Thyroid gland (tissue), 4 donors: ENCODE measurements at regions not wholly inside any gene's neighbourhood (a gene's known extent, or its start where the extent isn't known, plus 50 kb on each side); places are given as distances from the start of the nearest gene placed in this dataset.

Experiments used
- DNase-seq, 2 donors: peaks; one replicate each; pipeline ENCODE4 v3.0.0-alpha.2; 2019
- H3K27ac ChIP-seq, 3 donors: fragments of 200-600 bp; sonication (generic); 1 replicate in 2 of 3; 2 replicates in 1 of 3; pipeline ENCODE4 v1.5.1; 2016 to 2019; ENCODE audit warnings: mild to moderate bottlenecking in 1 of 3, moderate library complexity in 1 of 3
- H3K27me3 ChIP-seq: fragments of 200-600 bp; sonication (generic); one replicate; pipeline ENCODE4 v1.5.1; 2019
- H3K36me3 ChIP-seq, 2 donors: fragments of 200-600 bp; sonication (generic); one replicate each; pipeline ENCODE4 v1.5.1; 2016 to 2019
- H3K4me1 ChIP-seq, 2 donors: fragments of 200-600 bp; sonication (generic); one replicate each; pipeline ENCODE4 v1.5.1; 2017 to 2019
- H3K4me3 ChIP-seq, 3 donors: fragments of 200-600 bp; sonication (generic); replicated peaks in 1 of 3; 1 replicate in 2 of 3; 2 replicates in 1 of 3; pipeline ENCODE4 v1.5.1; 2016; ENCODE audit warnings: mild to moderate bottlenecking in 1 of 3
- H3K9me3 ChIP-seq: fragments of 200-600 bp; sonication (generic); one replicate; pipeline ENCODE4 v1.5.1; 2017
- CTCF ChIP-seq, 6 experiments: fragments of 200-600 bp in 3 of 6; fragments of 450-650 bp in 3 of 6; sonication (generic) in 3 of 6; IDR thresholded peaks; one replicate each; pipeline ENCODE4 v1.5.1; 2016 to 2019; ENCODE audit warnings: antibody characterized with exemption in 6 of 6, mild to moderate bottlenecking in 2 of 6, inconsistent platforms in 1 of 6, moderate library complexity in 1 of 6
- POLR2A ChIP-seq, 2 donors: fragments of 450-650 bp; IDR thresholded peaks; one replicate each; pipeline ENCODE4 v1.6.1; 2017; ENCODE audit warnings: antibody characterized with exemption in 2 of 2, mild to moderate bottlenecking in 2 of 2, moderate library complexity in 1 of 2
- WGBS, 2 donors: methylation state at CpG; one replicate each; pipeline ENCODE4 v1.1.5; 2017; 5-methylcytosine and 5-hydroxymethylcytosine counted together
- intact Hi-C: fragments of 100-400 bp; cut with DNase I; formaldehyde crosslinking; loops from one replicate; pipeline ENCODE4 v1.15.1; 2023

DNA sequence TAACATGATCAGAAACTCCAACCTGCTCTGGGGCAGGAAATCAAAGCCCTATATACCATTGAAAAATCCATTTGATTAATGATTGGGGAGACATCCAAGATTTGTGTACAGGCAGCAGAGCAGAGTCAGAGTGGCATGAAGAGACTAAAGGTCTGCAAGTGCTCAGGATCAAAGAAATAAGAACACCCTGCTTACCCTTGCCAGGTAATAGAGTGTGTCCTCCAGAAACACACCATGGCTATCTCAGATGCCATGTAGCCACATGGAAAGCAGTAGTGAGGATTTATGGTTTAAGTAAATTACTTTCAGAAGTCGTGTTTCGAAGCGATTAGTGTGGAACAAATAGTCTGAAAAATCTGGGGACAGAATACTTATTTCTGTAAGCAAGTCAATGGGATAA lies 592.9 kb downstream of the SUCLG1 start:
- Histone ChIP-seq H3K9me3 (no peaks in the 10 kb centered on the region), H3K27me3 (no peaks in the 10 kb centered on the region), H3K4me1 (no peaks in the 10 kb centered on the region), H3K4me3 (no peak overlapping the region), H3K27ac (no peak overlapping the region), H3K36me3 (no peaks in the 10 kb centered on the region)
- intact Hi-C loops = no loop called here
- 90 to 99% methylated on average over 3 of the region's 3 CpGs for WGBS, 2 donors
- no peak for DNase-seq
- TF ChIP-seq CTCF (IDR thresholded peaks at IDR 0.05) (no peak), POLR2A (IDR thresholded peaks at IDR 0.05) (no peak)

GRCh38 chr2:83862600-83862999 lies 596.5 kb downstream of the SUCLG1 start:
- H3K4me3 ChIP-seq = no peak overlapping the region
- no peak overlapping the region for H3K27ac ChIP-seq
- DNase-seq = no peak
- no peak for TF ChIP-seq POLR2A (IDR thresholded peaks at IDR 0.05)
- TF ChIP-seq CTCF (IDR thresholded peaks at IDR 0.05) = no peak
- 93 to 98% methylated on average over 2 of the region's 2 CpGs for WGBS, 2 donors
- intact Hi-C loops = no loop called here
- H3K27me3 ChIP-seq = no peaks in the 10 kb centered on the region
- H3K4me1 ChIP-seq = no peaks in the 10 kb centered on the region
- H3K36me3 ChIP-seq = no peaks in the 10 kb centered on the region
- no peaks in the 10 kb centered on the region for H3K9me3 ChIP-seq

- Histone ChIP-seq H3K9me3 (no peaks in the 10 kb centered on the region), H3K27ac (no peak overlapping the region), H3K36me3 (no peaks in the 10 kb centered on the region), H3K4me3 (no peak overlapping the region), H3K4me1 (no peaks in the 10 kb centered on the region), H3K27me3 (no peaks in the 10 kb centered on the region)
- intact Hi-C loops = no loop called here
- DNase-seq = no peak
- 76 to 78% methylated on average over 7 of the region's 7 CpGs for WGBS, 2 donors
- TF ChIP-seq POLR2A (IDR thresholded peaks at IDR 0.05) = no peak
- TF ChIP-seq CTCF (IDR thresholded peaks at IDR 0.05) = no peak
Observed at GRCh38 chr2:83860320-83860719, 598.8 kb downstream of the SUCLG1 start.

DNA sequence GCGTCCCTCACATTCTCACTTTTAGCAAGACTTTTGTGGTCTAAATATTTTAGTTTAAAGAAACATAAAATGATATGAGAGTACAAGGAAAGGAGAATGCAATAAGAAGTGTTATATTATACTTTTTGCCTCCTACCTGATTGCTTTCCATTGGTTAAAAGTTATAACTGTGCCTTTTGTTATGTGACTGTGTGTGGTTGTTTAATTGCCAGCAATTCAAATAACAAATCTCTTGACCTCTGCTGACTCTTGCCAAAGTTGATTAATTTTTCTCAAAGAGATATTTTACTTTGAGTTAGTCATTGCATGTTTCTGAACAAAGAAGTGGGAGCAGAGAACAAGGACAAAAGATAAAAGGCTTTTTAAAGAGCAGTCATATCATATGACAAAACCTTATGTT lies 599.5 kb downstream of the SUCLG1 start:
- WGBS, 2 donors = 94 to 98% methylated on average over 1 of the region's 1 CpG
- H3K27me3 ChIP-seq = no peaks in the 10 kb centered on the region
- no peaks in the 10 kb centered on the region for H3K9me3 ChIP-seq
- TF ChIP-seq POLR2A (IDR thresholded peaks at IDR 0.05) (no peak), CTCF (IDR thresholded peaks at IDR 0.05) (no peak)
- H3K4me3 ChIP-seq = no peak overlapping the region
- no peak for DNase-seq
- intact Hi-C loops = no loop called here
- H3K36me3 ChIP-seq = no peaks in the 10 kb centered on the region
- H3K4me1 ChIP-seq = no peaks in the 10 kb centered on the region
- no peak overlapping the region for H3K27ac ChIP-seq

GRCh38 chr2:83851066-83851465 lies 608.0 kb downstream of the SUCLG1 start:
- no peaks in the 10 kb centered on the region for H3K36me3 ChIP-seq
- WGBS, 2 donors = 91 to 96% methylated on average over 5 of the region's 5 CpGs
- no peaks in the 10 kb centered on the region for H3K9me3 ChIP-seq
- DNase-seq = no peak
- intact Hi-C loops = no loop called here
- H3K4me1 ChIP-seq = no peaks in the 10 kb centered on the region
- H3K27me3 ChIP-seq = no peaks in the 10 kb centered on the region
- no peak overlapping the region for H3K4me3 ChIP-seq
- no peak for TF ChIP-seq POLR2A (IDR thresholded peaks at IDR 0.05)
- no peak for TF ChIP-seq CTCF (IDR thresholded peaks at IDR 0.05)
- no peak overlapping the region for H3K27ac ChIP-seq
